ENCODE measurements at regions not wholly inside any gene's neighbourhood (a gene's known extent, or its start where the extent isn't known, plus 50 kb on each side); places are given as distances from the start of the nearest gene placed in this dataset.
A peak's percentile ranks its signal among the peaks of the same experiment; 100 is the strongest.
"Not testable (repeated sequence)": the region's sequence is repeated elsewhere in the genome, so short reads cannot be mapped to it uniquely, and the experiment has no call there.

GRCh38 chr11:57871231-57871630, 109.6 kb downstream of the CTNND1 start:
- no peak for DNase-seq

GRCh38 chr11:57873196-57873911, 111.8 kb downstream of the CTNND1 start:
- DNase-seq, result no peak

- DNase-seq, result no peak
Measured at GRCh38 chr11:57874981-57875380, 113.4 kb downstream of the CTNND1 start.

- no peak for DNase-seq
Measured at GRCh38 chr11:57881647-57882046, 120.0 kb downstream of the CTNND1 start.

GRCh38 chr11:57883630-57884029, 122.0 kb downstream of the CTNND1 start:
- DNase-seq, result no peak

GRCh38 chr11:57885298-57886050, 123.9 kb downstream of the CTNND1 start:
- DNase-seq, result no peak

GRCh38 chr11:57888386-57888785, 126.8 kb downstream of the CTNND1 start:
- DNase-seq, result no peak

- DNase-seq, result no peak
Measured at GRCh38 chr11:57890521-57890920, 128.9 kb downstream of the CTNND1 start.

GRCh38 chr11:57893200-57893599, 130.5 kb upstream of the OR9Q1 start:
- not testable (repeated sequence) for DNase-seq

GRCh38 chr11:57896361-57897145, 127.1 kb upstream of the OR9Q1 start:
- DNase-seq, result no peak

- no peak for DNase-seq
Measured at GRCh38 chr11:57899378-57899777, 124.3 kb upstream of the OR9Q1 start.

- DNase-seq, result no peak
Measured at GRCh38 chr11:57900320-57900719, 123.4 kb upstream of the OR9Q1 start.

- DNase-seq, result no peak
Measured at GRCh38 chr11:57901278-57901677, 122.4 kb upstream of the OR9Q1 start.

GRCh38 chr11:57901756-57902155, 121.9 kb upstream of the OR9Q1 start:
- no peak for DNase-seq

GRCh38 chr11:57903011-57903410, 120.7 kb upstream of the OR9Q1 start:
- no peak for DNase-seq

- DNase-seq, result peak in 1 of 2 donors; percentile 9
Measured at GRCh38 chr11:57903441-57904123, 120.1 kb upstream of the OR9Q1 start.

GRCh38 chr11:57904376-57904775, 119.3 kb upstream of the OR9Q1 start:
- DNase-seq, result no peak

GRCh38 chr11:57905439-57905838, 118.2 kb upstream of the OR9Q1 start:
- no peak for DNase-seq

- DNase-seq, result not testable (repeated sequence)
Measured at GRCh38 chr11:57908399-57908798, 115.3 kb upstream of the OR9Q1 start.

GRCh38 chr11:57911522-57911921, 112.2 kb upstream of the OR9Q1 start:
- DNase-seq, result not testable (repeated sequence)

- no peak for DNase-seq
Measured at GRCh38 chr11:57913715-57914704, 109.7 kb upstream of the OR9Q1 start.

GRCh38 chr11:57917632-57918031, 106.0 kb upstream of the OR9Q1 start:
- DNase-seq, result no peak
